AG10803 (cell line): ENCODE measurements at regions not wholly inside any gene's neighbourhood (a gene's known extent, or its start where the extent isn't known, plus 50 kb on each side); places are given as distances from the start of the nearest gene placed in this dataset.
"Not testable (repeated sequence)": the region's sequence is repeated elsewhere in the genome, so short reads cannot be mapped to it uniquely, and the experiment has no call there.

Experiments used
- DNase-seq: peaks from one replicate; pipeline ENCODE4 v3.0.0; 2010; ENCODE audit warnings: low read depth
- H3K4me3 ChIP-seq: 2 replicates; pipeline ENCODE4 v1.5.1; 2011; ENCODE audit warnings: mild to moderate bottlenecking, low read length, control low read depth
- TF ChIP-seq, protein P1 (sequence below): conservative IDR thresholded peaks from 2 replicates; pipeline ENCODE4 v1.5.1; 2011; ENCODE audit warnings: mild to moderate bottlenecking, low read length, control low read depth, inconsistent platforms

DNA sequence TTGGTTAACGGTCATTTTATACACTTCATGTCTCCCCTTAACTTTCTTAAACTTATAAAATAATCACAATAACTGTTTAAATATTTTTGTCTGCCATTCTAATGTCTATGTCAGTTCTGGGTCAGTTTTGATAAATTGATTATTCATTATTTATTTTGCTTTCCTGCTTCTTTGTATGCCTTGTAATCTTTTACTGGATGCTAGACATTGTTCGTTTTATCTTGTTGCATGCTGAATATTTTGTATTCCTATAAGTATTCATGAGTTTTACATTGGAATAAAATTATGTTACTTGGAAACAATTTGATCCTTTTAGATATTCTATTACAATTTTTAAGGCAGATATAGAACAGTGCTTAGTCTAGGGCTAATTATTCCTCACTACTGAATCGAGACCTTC lies 952.0 kb downstream of the NR2F1-AS1 start:
- TF ChIP-seq, protein P1, sequence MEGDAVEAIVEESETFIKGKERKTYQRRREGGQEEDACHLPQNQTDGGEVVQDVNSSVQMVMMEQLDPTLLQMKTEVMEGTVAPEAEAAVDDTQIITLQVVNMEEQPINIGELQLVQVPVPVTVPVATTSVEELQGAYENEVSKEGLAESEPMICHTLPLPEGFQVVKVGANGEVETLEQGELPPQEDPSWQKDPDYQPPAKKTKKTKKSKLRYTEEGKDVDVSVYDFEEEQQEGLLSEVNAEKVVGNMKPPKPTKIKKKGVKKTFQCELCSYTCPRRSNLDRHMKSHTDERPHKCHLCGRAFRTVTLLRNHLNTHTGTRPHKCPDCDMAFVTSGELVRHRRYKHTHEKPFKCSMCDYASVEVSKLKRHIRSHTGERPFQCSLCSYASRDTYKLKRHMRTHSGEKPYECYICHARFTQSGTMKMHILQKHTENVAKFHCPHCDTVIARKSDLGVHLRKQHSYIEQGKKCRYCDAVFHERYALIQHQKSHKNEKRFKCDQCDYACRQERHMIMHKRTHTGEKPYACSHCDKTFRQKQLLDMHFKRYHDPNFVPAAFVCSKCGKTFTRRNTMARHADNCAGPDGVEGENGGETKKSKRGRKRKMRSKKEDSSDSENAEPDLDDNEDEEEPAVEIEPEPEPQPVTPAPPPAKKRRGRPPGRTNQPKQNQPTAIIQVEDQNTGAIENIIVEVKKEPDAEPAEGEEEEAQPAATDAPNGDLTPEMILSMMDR, result no peak
- DNase-seq, result no peak
- H3K4me3 ChIP-seq, result no peak overlapping the region

GRCh38 chr5:92627186-92627585 lies 953.8 kb downstream of the NR2F1-AS1 start:
- DNase-seq, result no peak
- TF ChIP-seq, protein P1, result no peak
- no peak overlapping the region for H3K4me3 ChIP-seq

- TF ChIP-seq, protein P1, result no peak
Observed at GRCh38 chr5:92616085-92616484, 964.9 kb downstream of the NR2F1-AS1 start.

GRCh38 chr5:92613546-92613945 lies 967.5 kb downstream of the NR2F1-AS1 start:
- TF ChIP-seq, protein P1, result no peak
- no peak for DNase-seq
- H3K4me3 ChIP-seq, result no peak overlapping the region

More at GRCh38 chr5:92616085-92616484, 964.9 kb downstream of the NR2F1-AS1 start:
- no peak for DNase-seq
- H3K4me3 ChIP-seq, result no peak overlapping the region

- not testable (repeated sequence) for DNase-seq, H3K4me3 ChIP-seq
Observed at GRCh38 chr5:92610435-92610834, 970.6 kb downstream of the NR2F1-AS1 start.

- TF ChIP-seq, protein P1, result no peak
- no peak overlapping the region for H3K4me3 ChIP-seq
- DNase-seq, result peak; percentile 17
Observed at GRCh38 chr5:92605591-92605990, 975.4 kb downstream of the NR2F1-AS1 start.

GRCh38 chr5:92599217-92599810 lies 981.7 kb downstream of the NR2F1-AS1 start:
- no peak overlapping the region for H3K4me3 ChIP-seq
- TF ChIP-seq, protein P1, result no peak
- DNase-seq, result peak; percentile 25

DNA sequence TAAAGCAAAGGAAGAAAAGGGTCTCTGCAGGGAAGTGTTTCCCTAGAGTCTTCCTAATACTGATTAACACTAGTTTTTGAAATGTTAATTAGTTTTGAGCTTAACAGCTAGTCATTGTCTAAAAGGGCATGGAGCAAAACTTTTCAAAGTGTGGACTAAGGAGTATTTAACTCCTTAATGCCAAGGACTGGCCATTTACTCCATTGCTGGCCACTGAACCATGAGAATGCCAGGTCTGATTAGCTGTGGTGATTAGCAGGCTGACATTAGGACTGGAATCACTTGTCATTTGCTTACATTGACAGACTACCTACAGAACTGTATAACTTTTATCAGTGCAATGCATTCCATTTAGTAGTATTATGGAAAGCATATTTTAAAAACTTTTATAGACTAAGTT lies 987.0 kb downstream of the NR2F1-AS1 start:
- no peak overlapping the region for H3K4me3 ChIP-seq
- DNase-seq, result no peak
- TF ChIP-seq, protein P1, result no peak
